AG04450 (cell line): ENCODE measurements at regions not wholly inside any gene's neighbourhood (a gene's known extent, or its start where the extent isn't known, plus 50 kb on each side); places are given as distances from the start of the nearest gene placed in this dataset.

Experiments used
- CTCF ChIA-PET: fragments of 300-600, 350-600 bp; formaldehyde crosslinking; extraction: SDS; loops from one replicate; lab custom pipeline; 2022; ENCODE audit warnings: antibody characterized with exemption, inconsistent platforms; lab: Charles Lee
- POLR2A ChIA-PET: fragments of 350-600 bp; formaldehyde crosslinking; extraction: SDS; loops from one replicate; lab custom pipeline; 2021; ENCODE audit warnings: antibody characterized with exemption, inconsistent platforms; lab: Yijun Ruan, JAX
- DNase-seq: peaks from one replicate; pipeline ENCODE4 v3.0.0-alpha.2; 2011; ENCODE audit warnings: low read depth, low spot score
- H3K27ac ChIP-seq: one replicate; pipeline ENCODE4 v1.5.1; 2012; ENCODE audit warnings: low read depth, low read length, control low read depth
- H3K27me3 ChIP-seq: one replicate; pipeline ENCODE4 v1.6.0; 2012; ENCODE audit warnings: low read length; ENCODE audit not compliant: control insufficient read depth, insufficient read depth
- H3K4me3 ChIP-seq: 2 replicates; pipeline ENCODE4 v1.5.1; 2011; ENCODE audit warnings: mild to moderate bottlenecking, low read depth, low read length, control low read depth
- H3K9me3 ChIP-seq: 2 replicates; pipeline ENCODE4 v1.5.1; 2012; ENCODE audit warnings: low read length; ENCODE audit not compliant: control insufficient read depth, insufficient read depth
- CTCF ChIP-seq: IDR thresholded peaks from 2 replicates; pipeline ENCODE4 v1.5.1; 2011; ENCODE audit warnings: low read depth, low read length, control low read depth, inconsistent platforms

- CTCF ChIA-PET, result no interaction called here
- no peaks in the 10 kb centered on the region for H3K27me3 ChIP-seq
These were observed 312.6 kb downstream of the C6orf118 start for GRCh38 chr6:164996838-164997237.

GRCh38 chr6:164991573-164991972 lies 317.8 kb downstream of the C6orf118 start:
- no peak overlapping the region for H3K27ac ChIP-seq
- ChIA-PET POLR2A (no interaction called here), CTCF (no interaction called here)
- no peak for DNase-seq
- H3K27me3 ChIP-seq, result no peaks in the 10 kb centered on the region
- TF ChIP-seq CTCF, result no peak
- peaks cover 17% of the 10 kb centered on the region for H3K9me3 ChIP-seq
- no peak overlapping the region for H3K4me3 ChIP-seq

More at GRCh38 chr6:164996838-164997237, 312.6 kb downstream of the C6orf118 start:
- no peak overlapping the region for H3K4me3 ChIP-seq
- no peak overlapping the region for H3K27ac ChIP-seq
- TF ChIP-seq CTCF, result no peak
- POLR2A ChIA-PET, result no interaction called here
- H3K9me3 ChIP-seq, result peaks cover 20% of the 10 kb centered on the region
- no peak for DNase-seq

DNA sequence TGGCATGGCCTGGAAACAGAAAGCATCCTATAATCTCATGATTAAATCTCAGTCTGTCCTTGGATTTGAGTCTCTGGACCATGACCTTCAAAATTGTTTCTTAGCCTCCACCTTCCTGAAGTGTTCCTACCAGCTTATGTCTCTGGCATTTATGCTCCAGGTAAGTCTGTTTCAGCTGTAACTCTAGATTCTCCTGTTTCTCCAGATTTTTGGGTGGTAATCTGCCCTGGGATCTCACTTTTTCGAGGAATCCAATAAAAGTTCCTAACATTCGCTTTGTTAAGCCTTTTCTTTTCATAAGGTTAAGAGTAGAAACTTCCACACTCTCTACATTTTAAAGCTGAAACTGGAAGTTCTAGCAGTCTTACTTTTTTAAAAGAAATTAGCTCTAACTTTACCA lies 318.5 kb downstream of the C6orf118 start:
- no peak for DNase-seq
- peaks cover 17% of the 10 kb centered on the region for H3K9me3 ChIP-seq
- no peak overlapping the region for H3K27ac ChIP-seq
- TF ChIP-seq CTCF, result no peak
- ChIA-PET CTCF (no interaction called here), POLR2A (no interaction called here)
- H3K27me3 ChIP-seq, result no peaks in the 10 kb centered on the region
- no peak overlapping the region for H3K4me3 ChIP-seq

GRCh38 chr6:164982389-164982788 lies 327.0 kb downstream of the C6orf118 start:
- POLR2A ChIA-PET, result no interaction called here
- Histone ChIP-seq H3K27ac (no peak overlapping the region), H3K27me3 (no peaks in the 10 kb centered on the region), H3K9me3 (peaks cover 8% of the 10 kb centered on the region), H3K4me3 (no peak overlapping the region)
- no peak for TF ChIP-seq CTCF
- CTCF ChIA-PET, result no interaction called here
- DNase-seq, result no peak

- Histone ChIP-seq H3K27me3 (no peaks in the 10 kb centered on the region), H3K4me3 (no peak overlapping the region), H3K27ac (no peak overlapping the region), H3K9me3 (peaks cover 24% of the 10 kb centered on the region)
- ChIA-PET CTCF (no interaction called here), POLR2A (no interaction called here)
- no peak for DNase-seq
- no peak for TF ChIP-seq CTCF
These were observed 342.3 kb downstream of the C6orf118 start for GRCh38 chr6:164967102-164967501.
